H1 (cell line): ENCODE measurements at regions not wholly inside any gene's neighbourhood (a gene's known extent, or its start where the extent isn't known, plus 50 kb on each side); places are given as distances from the start of the nearest gene placed in this dataset.

ENCODE experiments used
- CTCF ChIA-PET: fragments of 300-600 bp; sonication (Branson Sonifier 250); formaldehyde crosslinking; loops from one replicate; lab custom pipeline; 2021; ENCODE audit not compliant: partially characterized antibody; lab: Charles Lee
- POLR2A ChIA-PET: fragments of 300-600 bp; sonication (Branson Sonifier 250); formaldehyde crosslinking; loops from one replicate; lab custom pipeline; 2021; ENCODE audit warnings: inconsistent platforms; ENCODE audit not compliant: partially characterized antibody; lab: Charles Lee
- DNase-seq, 2 experiments: peaks; one replicate each; pipeline versions ENCODE4 v3.0.0 to v3.0.0-alpha.2; 2010 to 2022; ENCODE audit warnings: low spot score in 2 of 2, low read depth in 1 of 2, mixed read lengths in 1 of 2
- FAIRE-seq: peaks from 2 replicates; lab custom pipeline; 2011; peaks lifted over from hg19 to GRCh38; lab: Jason Lieb, UNC
- H2AFZ ChIP-seq: 2 replicates; pipeline ENCODE4 v1.8.1; 2012; ENCODE audit warnings: low read length, inconsistent platforms
- H2AK5ac ChIP-seq: 2 replicates; pipeline ENCODE4 v1.6.1; 2013; ENCODE audit warnings: low read depth, low read length
- H2BK120ac ChIP-seq: replicated peaks from 2 replicates; pipeline ENCODE3; 2013; ENCODE audit warnings: low read depth, low read length, inconsistent platforms
- H2BK12ac ChIP-seq: 2 replicates; pipeline ENCODE4 v1.6.1; 2013; ENCODE audit warnings: low read depth, low read length
- H2BK15ac ChIP-seq: 2 replicates; pipeline ENCODE4 v1.6.1; 2013; ENCODE audit warnings: low read length
- H2BK20ac ChIP-seq: 2 replicates; pipeline ENCODE4 v1.6.1; 2013; ENCODE audit warnings: low read length
- H2BK5ac ChIP-seq: 2 replicates; pipeline ENCODE4 v1.6.1; 2013; ENCODE audit warnings: low read depth, low read length
- H3K14ac ChIP-seq: 2 replicates; pipeline ENCODE4 v1.6.1; 2013; ENCODE audit warnings: inconsistent platforms; ENCODE audit not compliant: insufficient read length
- H3K18ac ChIP-seq: 2 replicates; pipeline ENCODE4 v1.6.1; 2013; ENCODE audit warnings: low read length; ENCODE audit errors: extremely low read depth
- H3K23ac ChIP-seq: 2 replicates; pipeline ENCODE4 v1.6.1; 2013; ENCODE audit warnings: inconsistent platforms; ENCODE audit not compliant: insufficient read length
- H3K23me2 ChIP-seq: 2 replicates; pipeline ENCODE4 v1.6.1; 2013; ENCODE audit warnings: low read depth, low read length
- H3K27ac ChIP-seq: 2 replicates; pipeline ENCODE4 v1.6.1; 2011; ENCODE audit warnings: low read depth, low read length, inconsistent platforms
- H3K27me3 ChIP-seq, 4 experiments: replicated peaks in 1 of 4; 1 replicate in 1 of 4; 2 replicates in 3 of 4; pipeline versions ENCODE4 v1.6.1 to v1.8.1; 2011 to 2013; ENCODE audit warnings: low read length in 3 of 4, mild to moderate bottlenecking in 3 of 4, inconsistent platforms in 2 of 4, mixed read lengths in 2 of 4, moderate library complexity in 1 of 4; ENCODE audit not compliant: control insufficient read depth in 3 of 4, insufficient read depth in 3 of 4; ENCODE audit errors: extremely low read depth in 1 of 4
- H3K36me3 ChIP-seq, 4 experiments: 2 replicates each; pipeline versions ENCODE4 v1.6.1 to v1.8.1; 2011 to 2013; ENCODE audit warnings: mild to moderate bottlenecking in 4 of 4, low read length in 3 of 4, moderate library complexity in 2 of 4, control low read depth in 1 of 4, inconsistent platforms in 1 of 4; ENCODE audit not compliant: insufficient read depth in 4 of 4, control insufficient read depth in 2 of 4
- H3K4ac ChIP-seq: replicated peaks from 2 replicates; pipeline ENCODE3; 2013; ENCODE audit warnings: low read length, low read depth, mixed read lengths, inconsistent platforms; ENCODE audit not compliant: insufficient read length
- H3K4me1 ChIP-seq, 4 experiments: replicated peaks in 1 of 4; 1 replicate in 1 of 4; 2 replicates in 3 of 4; pipeline versions ENCODE4 v1.6.1 to v1.8.1; 2011 to 2013; ENCODE audit warnings: low read length in 3 of 4, inconsistent platforms in 2 of 4, mixed read lengths in 1 of 4; ENCODE audit not compliant: insufficient read depth in 4 of 4, control insufficient read depth in 3 of 4
- H3K4me2 ChIP-seq, 2 experiments: 2 replicates each; pipeline versions ENCODE4 v1.6.1 to v1.8.1; 2011 to 2013; ENCODE audit warnings: low read depth in 2 of 2, low read length in 2 of 2, control low read depth in 1 of 2, inconsistent platforms in 1 of 2, mild to moderate bottlenecking in 1 of 2; ENCODE audit not compliant: insufficient read depth in 1 of 2
- H3K4me3 ChIP-seq, 4 experiments: fragments of 200-600, 300-600 bp in 1 of 4; sonication (generic), shearing (Covaris generic), sonication (Bioruptor Twin) in 1 of 4; 2 replicates each; pipeline versions ENCODE4 v1.5.1 to v1.8.1; 2011 to 2016; ENCODE audit warnings: low read length in 4 of 4, low read depth in 3 of 4, control low read depth in 2 of 4, inconsistent platforms in 2 of 4, mild to moderate bottlenecking in 2 of 4, mixed read lengths in 1 of 4, moderate library complexity in 1 of 4; ENCODE audit not compliant: insufficient read depth in 2 of 4; ENCODE audit errors: extremely low read depth in 1 of 4
- H3K56ac ChIP-seq: replicated peaks from 2 replicates; pipeline ENCODE3; 2013; ENCODE audit warnings: low read depth, mild to moderate bottlenecking, mixed read lengths, low read length, inconsistent platforms; ENCODE audit not compliant: insufficient read length
- H3K79me1 ChIP-seq: 2 replicates; pipeline ENCODE4 v1.6.1; 2013; ENCODE audit warnings: low read depth, low read length, control low read depth
- H3K79me2 ChIP-seq, 2 experiments: 2 replicates each; pipeline versions ENCODE4 v1.6.1 to v1.8.1; 2012 to 2013; ENCODE audit warnings: low read length in 2 of 2, mild to moderate bottlenecking in 2 of 2, inconsistent platforms in 1 of 2; ENCODE audit not compliant: insufficient read depth in 2 of 2, control insufficient read depth in 1 of 2
- H3K9ac ChIP-seq, 4 experiments: replicated peaks in 1 of 4; 1 replicate in 1 of 4; 2 replicates in 3 of 4; pipeline versions ENCODE4 v1.6.1 to v1.8.1; 2011 to 2013; ENCODE audit warnings: low read depth in 3 of 4, low read length in 3 of 4, control low read depth in 2 of 4, mild to moderate bottlenecking in 2 of 4, moderate library complexity in 2 of 4, inconsistent platforms in 1 of 4; ENCODE audit errors: extremely low read depth in 1 of 4
- H3K9me3 ChIP-seq, 2 experiments: 2 replicates each; pipeline versions ENCODE4 v1.6.1 to v1.8.1; 2012 to 2013; ENCODE audit warnings: mild to moderate bottlenecking in 2 of 2, moderate library complexity in 2 of 2, control low read depth in 1 of 2, inconsistent platforms in 1 of 2, low read depth in 1 of 2, low read length in 1 of 2, mixed read lengths in 1 of 2; ENCODE audit not compliant: insufficient read depth in 2 of 2
- H4K20me1 ChIP-seq, 2 experiments: replicated peaks in 1 of 2; 2 replicates each; pipeline versions ENCODE3 to v1.8.1; 2011 to 2013; ENCODE audit warnings: inconsistent platforms in 2 of 2, low read length in 2 of 2, mild to moderate bottlenecking in 1 of 2; ENCODE audit not compliant: insufficient read depth in 2 of 2, control insufficient read depth in 1 of 2
- H4K5ac ChIP-seq: 2 replicates; pipeline ENCODE4 v1.6.1; 2013; ENCODE audit warnings: low read length, low read depth, mixed read lengths, inconsistent platforms; ENCODE audit not compliant: insufficient read length
- H4K8ac ChIP-seq: 2 replicates; pipeline ENCODE4 v1.8.0; 2013; ENCODE audit warnings: mild to moderate bottlenecking, moderate library complexity, low read length, inconsistent platforms; ENCODE audit not compliant: insufficient read depth; ENCODE audit errors: extremely low read depth
- H4K91ac ChIP-seq: replicated peaks from 2 replicates; pipeline ENCODE3; 2013; ENCODE audit warnings: low read length, mixed read lengths, inconsistent platforms; ENCODE audit not compliant: insufficient read length
- ASH2L ChIP-seq: fragments of 200-600, 300-600 bp; sonication (generic); IDR thresholded peaks from one replicate; pipeline ENCODE4 v1.7.1; 2017; ENCODE audit warnings: low read length
- CTCF ChIP-seq, 3 experiments: IDR thresholded peaks; 1 replicate in 2 of 3; 2 replicates in 1 of 3; pipeline versions ENCODE4 v1.5.1 to v1.6.1; 2011; ENCODE audit warnings: low read length in 3 of 3, mild to moderate bottlenecking in 3 of 3, inconsistent platforms in 2 of 3, low read depth in 1 of 3, moderate library complexity in 1 of 3; ENCODE audit not compliant: insufficient read depth in 1 of 3; ENCODE audit errors: control extremely low read depth in 1 of 3
- E2F6 ChIP-seq: IDR thresholded peaks from 2 replicates; pipeline ENCODE4 v1.6.1; 2012; ENCODE audit warnings: inconsistent platforms
- KDM5A ChIP-seq: fragments of 200-600 bp; IDR thresholded peaks from 2 replicates; pipeline ENCODE4 v1.7.1; 2012; ENCODE audit warnings: mild to moderate bottlenecking, low read length, inconsistent platforms, mixed read lengths
- NRF1 ChIP-seq: IDR thresholded peaks from 2 replicates; pipeline ENCODE4 v1.6.1; 2011; ENCODE audit warnings: mild to moderate bottlenecking, low read depth, low read length, improper control_type of control experiment
- PHF8 ChIP-seq: fragments of 200-600 bp; sonication (generic); conservative IDR thresholded peaks from 2 replicates; pipeline ENCODE4 v1.7.1; 2012; ENCODE audit warnings: low read depth, mild to moderate bottlenecking, inconsistent platforms, low read length, moderate library complexity
- POLR2A ChIP-seq, 2 experiments: IDR thresholded peaks; 1 replicate in 1 of 2; 2 replicates in 1 of 2; pipeline ENCODE4 v1.6.1; 2011; ENCODE audit warnings: low read depth in 2 of 2, low read length in 2 of 2, mild to moderate bottlenecking in 2 of 2; ENCODE audit errors: control extremely low read depth in 1 of 2
- POLR2AphosphoS5 ChIP-seq: IDR thresholded peaks from 2 replicates; pipeline ENCODE4 v1.6.1; 2011; ENCODE audit warnings: low read depth, low read length
- POU5F1 ChIP-seq: IDR thresholded peaks from 2 replicates; pipeline ENCODE4 v1.6.1; 2011; ENCODE audit warnings: low read depth, mild to moderate bottlenecking, low read length, moderate library complexity
- RNF2 ChIP-seq: fragments of 200-900, 300-1000 bp; sonication (generic); IDR thresholded peaks from 2 replicates; pipeline ENCODE4 v1.7.1; 2016; ENCODE audit warnings: borderline replicate concordance, low read depth, mild to moderate bottlenecking, antibody characterized with exemption, low read length; ENCODE audit not compliant: poor library complexity, severe bottlenecking; ENCODE audit errors: missing control alignments
- SUZ12 ChIP-seq: fragments of 200-600 bp; sonication (generic); IDR thresholded peaks from 2 replicates; pipeline ENCODE4 v1.6.1; 2012; ENCODE audit warnings: mild to moderate bottlenecking, inconsistent platforms, low read length, moderate library complexity, mixed read lengths
- TF ChIP-seq, protein P1 (sequence below): IDR thresholded peaks from 2 replicates; pipeline ENCODE4 v1.6.1; 2011; ENCODE audit warnings: low read length, improper control_type of control experiment

GRCh38 chr7:33691180-33691579 lies 214.2 kb upstream of the BMPER start:
- no peaks in the 10 kb centered on the region; a peak in 1 of 4 replicates for H3K9me3 ChIP-seq
- no peak overlapping the region for H3K14ac ChIP-seq
- H3K27ac ChIP-seq, result no peak overlapping the region
- H3K79me2 ChIP-seq, result no peaks in the 10 kb centered on the region
- no peak overlapping the region for H2BK120ac ChIP-seq
- H3K23ac ChIP-seq, result no peak overlapping the region
- no peaks in the 10 kb centered on the region for H4K20me1 ChIP-seq
- FAIRE-seq, result no peak
- no peak overlapping the region for H3K4me2 ChIP-seq
- H3K23me2 ChIP-seq, result no peaks in the 10 kb centered on the region
- H3K79me1 ChIP-seq, result no peaks in the 10 kb centered on the region
- H2BK20ac ChIP-seq, result no peak overlapping the region
- H2AFZ ChIP-seq, result no peak overlapping the region
- H3K4me1 ChIP-seq, result no peaks in the 10 kb centered on the region
- CTCF ChIA-PET, result interaction anchor here (1.0 to 1.1 kb wide), 2 partner anchors 19 to 448 kb away, joined by 3 read pairs; no protein-coding TSS in a partner anchor
- DNase-seq, result no peak
- no peak overlapping the region for H3K9ac ChIP-seq
- no peak overlapping the region for H3K18ac ChIP-seq
- H4K91ac ChIP-seq, result no peak overlapping the region
- H3K36me3 ChIP-seq, result no peaks in the 10 kb centered on the region
- no peak overlapping the region for H3K4me3 ChIP-seq
- no peak overlapping the region for H4K8ac ChIP-seq
- POLR2A ChIA-PET, result no interaction called here
- H2BK12ac ChIP-seq, result no peak overlapping the region
- H3K27me3 ChIP-seq, result no peaks in the 10 kb centered on the region
- no peak for TF ChIP-seq POLR2AphosphoS5
- TF ChIP-seq ASH2L, result no peak
- TF ChIP-seq PHF8, result no peak
- no peak for TF ChIP-seq RNF2
- TF ChIP-seq, protein P1, sequence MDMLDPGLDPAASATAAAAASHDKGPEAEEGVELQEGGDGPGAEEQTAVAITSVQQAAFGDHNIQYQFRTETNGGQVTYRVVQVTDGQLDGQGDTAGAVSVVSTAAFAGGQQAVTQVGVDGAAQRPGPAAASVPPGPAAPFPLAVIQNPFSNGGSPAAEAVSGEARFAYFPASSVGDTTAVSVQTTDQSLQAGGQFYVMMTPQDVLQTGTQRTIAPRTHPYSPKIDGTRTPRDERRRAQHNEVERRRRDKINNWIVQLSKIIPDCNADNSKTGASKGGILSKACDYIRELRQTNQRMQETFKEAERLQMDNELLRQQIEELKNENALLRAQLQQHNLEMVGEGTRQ, result no peak
- no peak for TF ChIP-seq KDM5A
- TF ChIP-seq POU5F1, result no peak
- no peak for TF ChIP-seq POLR2A (IDR thresholded peaks at IDR 0.05; ENCODE audit: control extremely low read depth in 1 of 2, low read depth in 2 of 2, low read length in 2 of 2)
- TF ChIP-seq E2F6, result no peak
- no peak for TF ChIP-seq SUZ12
- TF ChIP-seq NRF1, result no peak
- TF ChIP-seq CTCF (IDR thresholded peaks at IDR 0.05; ENCODE audit: control extremely low read depth in 1 of 3, insufficient read depth in 1 of 3, low read depth in 1 of 3, low read length in 3 of 3), result no peak
- no peak overlapping the region for H3K56ac ChIP-seq
- no peak overlapping the region for H2BK5ac ChIP-seq
- H4K5ac ChIP-seq, result no peak overlapping the region
- H3K4ac ChIP-seq, result no peak overlapping the region
- H2BK15ac ChIP-seq, result no peak overlapping the region
- no peak overlapping the region for H2AK5ac ChIP-seq
